Body of pancreas (tissue), 4 donors: ENCODE measurements at regions not wholly inside any gene's neighbourhood (a gene's known extent, or its start where the extent isn't known, plus 50 kb on each side); places are given as distances from the start of the nearest gene placed in this dataset.

Source experiments
- ATAC-seq: fragments of 150-250 bp; one replicate; pipeline ENCODE4 v1.9.1; 2016
- DNase-seq, 4 donors: peaks; one replicate each; pipeline ENCODE4 v3.0.0-alpha.2; 2019
- H3K27ac ChIP-seq, 4 donors: fragments of 200-600 bp; sonication (generic); 1 replicate in 3 of 4; 2 replicates in 1 of 4; pipeline versions ENCODE4 v1.5.1 to v1.6.1; 2016 to 2019; ENCODE audit warnings: mild to moderate bottlenecking in 1 of 4, mixed read lengths in 1 of 4, moderate library complexity in 1 of 4
- H3K27me3 ChIP-seq, 2 donors: fragments of 200-600 bp; sonication (generic); one replicate each; pipeline ENCODE4 v1.6.0; 2016; ENCODE audit warnings: mild to moderate bottlenecking in 1 of 2
- H3K36me3 ChIP-seq, 2 donors: fragments of 200-600 bp; sonication (generic); replicated peaks in 1 of 2; 2 replicates each; pipeline ENCODE4 v1.5.1; 2016; ENCODE audit warnings: low read depth in 2 of 2; ENCODE audit not compliant: insufficient read depth in 1 of 2
- H3K4me1 ChIP-seq: fragments of 200-600 bp; sonication (generic); one replicate; pipeline ENCODE4 v1.6.0; 2016
- H3K4me3 ChIP-seq, 2 donors: fragments of 200-600 bp; sonication (generic); 1 replicate in 1 of 2; 2 replicates in 1 of 2; pipeline ENCODE4 v1.5.1; 2016 to 2019
- H3K9me3 ChIP-seq, 3 donors: fragments of 200-600 bp; sonication (generic); 1 replicate in 2 of 3; 2 replicates in 1 of 3; pipeline ENCODE4 v1.5.1; 2016
- CTCF ChIP-seq, 7 experiments: fragments of 450-650 bp in 4 of 7; fragments of 200-600 bp in 3 of 7; sonication (generic) in 3 of 7; IDR thresholded peaks; one replicate each; pipeline ENCODE4 v1.5.1; 2016 to 2019; ENCODE audit warnings: antibody characterized with exemption in 7 of 7
- POLR2A ChIP-seq, 3 donors: fragments of 450-650 bp; IDR thresholded peaks; one replicate each; pipeline ENCODE4 v1.6.1; 2016; ENCODE audit warnings: antibody characterized with exemption in 3 of 3, mild to moderate bottlenecking in 2 of 3
- WGBS, 2 donors: methylation state at CpG; one replicate each; pipeline ENCODE4 v1.1.5; 2017; 5-methylcytosine and 5-hydroxymethylcytosine counted together
- intact Hi-C: fragments of 100-400 bp; cut with DNase I; formaldehyde crosslinking; loops from one replicate; pipeline ENCODE4 v1.15.1; 2023

DNA sequence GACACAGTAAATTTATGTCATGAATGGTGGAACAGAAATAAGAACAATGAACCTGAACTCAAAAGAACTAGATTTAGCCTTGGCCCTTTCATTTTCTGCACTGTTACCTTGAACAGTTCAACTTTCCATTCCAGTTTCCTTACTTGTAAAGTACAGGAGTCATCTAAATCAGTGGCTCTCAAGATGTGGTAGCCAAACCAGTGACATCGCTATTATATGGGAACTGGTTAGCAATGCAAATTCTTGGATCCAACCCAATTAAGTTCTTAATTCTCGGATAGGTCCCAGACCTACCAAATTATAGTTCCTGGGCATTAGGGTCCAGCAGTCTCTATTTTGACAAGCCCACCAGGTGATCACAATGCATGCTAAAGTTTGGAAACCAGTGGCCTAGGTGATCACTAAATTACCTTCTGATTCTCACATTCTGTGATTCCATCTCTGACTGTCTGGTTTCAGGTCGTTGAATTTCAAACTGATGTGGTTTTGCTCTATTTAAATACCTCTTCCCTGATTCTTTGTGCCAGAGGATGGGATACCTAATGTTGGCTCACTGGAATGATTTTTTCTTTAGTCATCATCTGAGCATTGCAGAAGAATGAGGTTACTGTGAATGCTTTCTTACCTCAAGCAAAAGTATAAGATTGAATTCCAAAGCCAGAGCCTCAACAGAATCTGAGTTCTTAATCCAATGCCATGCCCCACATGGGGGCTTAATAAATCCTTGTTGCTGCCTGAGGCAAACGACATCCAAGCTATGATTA, 253.8 kb downstream of the ENC1 start:
- TF ChIP-seq CTCF (IDR thresholded peaks at IDR 0.05) (no peak), POLR2A (IDR thresholded peaks at IDR 0.05) (no peak)
- peaks cover 8% of the 10 kb centered on the region for H3K4me1 ChIP-seq
- no peak overlapping the region for H3K4me3 ChIP-seq
- DNase-seq (no peak), ATAC-seq (no peak)
- WGBS, 2 donors, result 87 to 92% methylated on average over 4 of the region's 4 CpGs
- H3K36me3 ChIP-seq, result no peaks in the 10 kb centered on the region
- no peaks in the 10 kb centered on the region for H3K27me3 ChIP-seq
- intact Hi-C loops, result no loop called here
- H3K9me3 ChIP-seq, result no peaks in the 10 kb centered on the region
- H3K27ac ChIP-seq, result no peak overlapping the region

DNA sequence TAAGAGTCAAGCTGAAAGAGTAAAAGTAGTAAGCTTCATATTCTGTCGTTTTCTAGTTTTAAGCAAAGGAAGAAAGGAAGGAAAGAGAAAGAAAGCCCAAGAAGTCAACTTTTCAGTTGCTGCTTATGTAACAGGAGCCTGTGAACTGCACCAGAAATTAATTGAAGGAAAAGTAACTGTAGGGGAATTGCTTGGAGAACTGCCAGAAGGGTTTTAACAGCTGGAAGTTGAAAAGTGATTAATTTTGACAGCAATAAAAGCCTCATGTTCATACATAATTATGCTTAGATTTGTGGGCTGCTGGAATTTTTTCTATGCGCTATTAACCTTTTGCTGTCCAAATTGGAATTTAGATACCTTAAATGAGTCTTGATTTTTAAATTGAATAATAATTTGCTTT, 255.7 kb downstream of the ENC1 start:
- H3K36me3 ChIP-seq, result no peaks in the 10 kb centered on the region
- H3K9me3 ChIP-seq, result no peaks in the 10 kb centered on the region
- ATAC-seq (no peak), DNase-seq (no peak)
- intact Hi-C loops, result no loop called here
- peaks cover 14% of the 10 kb centered on the region for H3K4me1 ChIP-seq
- TF ChIP-seq CTCF (IDR thresholded peaks at IDR 0.05), result no peak
- TF ChIP-seq POLR2A (IDR thresholded peaks at IDR 0.05), result no peak
- no peaks in the 10 kb centered on the region for H3K27me3 ChIP-seq
- no peak overlapping the region for H3K27ac ChIP-seq
- H3K4me3 ChIP-seq, result no peak overlapping the region
- WGBS, 2 donors, result 31 to 39% methylated on average over 2 of the region's 2 CpGs

- no peaks in the 10 kb centered on the region for H3K27me3 ChIP-seq
- intact Hi-C loops, result no loop called here
- H3K4me3 ChIP-seq, result no peak overlapping the region
- 70 to 71% methylated on average over 4 of the region's 4 CpGs for WGBS, 2 donors
- no peak overlapping the region for H3K27ac ChIP-seq
- DNase-seq (peak in 1 of 4 donors; percentile 39), ATAC-seq (peak; percentile 40)
- TF ChIP-seq POLR2A (IDR thresholded peaks at IDR 0.05) (no peak), CTCF (IDR thresholded peaks at IDR 0.05) (no peak)
- H3K4me1 ChIP-seq, result peaks cover 14% of the 10 kb centered on the region
- H3K9me3 ChIP-seq, result no peaks in the 10 kb centered on the region
- H3K36me3 ChIP-seq, result no peaks in the 10 kb centered on the region
Measured at GRCh38 chr5:74382987-74383593, 257.4 kb downstream of the ENC1 start.

- Histone ChIP-seq H3K36me3 (no peaks in the 10 kb centered on the region), H3K4me3 (no peak overlapping the region), H3K27ac (no peak overlapping the region), H3K27me3 (no peaks in the 10 kb centered on the region), H3K4me1 (peaks cover 14% of the 10 kb centered on the region), H3K9me3 (no peaks in the 10 kb centered on the region)
- ATAC-seq, result no peak
- DNase-seq, result no peak
- 82 to 83% methylated on average over 3 of the region's 3 CpGs for WGBS, 2 donors
- intact Hi-C loops, result no loop called here
- no peak for TF ChIP-seq POLR2A (IDR thresholded peaks at IDR 0.05)
- no peak for TF ChIP-seq CTCF (IDR thresholded peaks at IDR 0.05)
Measured at GRCh38 chr5:74382123-74382855, 258.2 kb downstream of the ENC1 start.
